H1 (cell line): ENCODE measurements at regions not wholly inside any gene's neighbourhood (a gene's known extent, or its start where the extent isn't known, plus 50 kb on each side); places are given as distances from the start of the nearest gene placed in this dataset.

Experiments used
- CHD2 ChIP-seq: IDR thresholded peaks from 2 replicates; pipeline ENCODE4 v1.6.1; 2012; ENCODE audit warnings: low read length, improper control_type of control experiment
- EP300 ChIP-seq, 2 experiments: IDR thresholded peaks; 1 replicate in 1 of 2; 2 replicates in 1 of 2; pipeline ENCODE4 v1.6.1; 2011 to 2012; ENCODE audit warnings: low read depth in 2 of 2, low read length in 2 of 2, mild to moderate bottlenecking in 2 of 2, borderline replicate concordance in 1 of 2, inconsistent platforms in 1 of 2, moderate library complexity in 1 of 2
- JUND ChIP-seq: IDR thresholded peaks from 2 replicates; pipeline ENCODE4 v1.6.1; 2011; ENCODE audit warnings: mild to moderate bottlenecking, improper control_type of control experiment, low read length
- KDM4A ChIP-seq: IDR thresholded peaks from one replicate; pipeline ENCODE4 v1.7.1; 2012; ENCODE audit warnings: low read depth, mild to moderate bottlenecking, moderate library complexity, low read length, inconsistent platforms; ENCODE audit not compliant: severe bottlenecking
- POLR2A ChIP-seq, 2 experiments: IDR thresholded peaks; 1 replicate in 1 of 2; 2 replicates in 1 of 2; pipeline ENCODE4 v1.6.1; 2011; ENCODE audit warnings: low read depth in 2 of 2, low read length in 2 of 2, mild to moderate bottlenecking in 2 of 2; ENCODE audit errors: control extremely low read depth in 1 of 2
- RXRA ChIP-seq: IDR thresholded peaks from 2 replicates; pipeline ENCODE4 v1.6.1; 2011; ENCODE audit warnings: low read depth, mild to moderate bottlenecking, low read length, moderate library complexity; ENCODE audit not compliant: insufficient read depth
- SIX5 ChIP-seq: IDR thresholded peaks from 2 replicates; pipeline ENCODE4 v1.6.1; 2011; ENCODE audit warnings: mild to moderate bottlenecking, low read depth, low read length
- TCF12 ChIP-seq: IDR thresholded peaks from 2 replicates; pipeline ENCODE4 v1.6.1; 2011; ENCODE audit warnings: low read depth, mild to moderate bottlenecking, low read length
- YY1 ChIP-seq: IDR thresholded peaks from 2 replicates; pipeline ENCODE4 v1.6.1; 2011; ENCODE audit warnings: low read depth, mild to moderate bottlenecking, low read length
- TF ChIP-seq, protein P1 (sequence below), 3 experiments: IDR thresholded peaks; 1 replicate in 2 of 3; 2 replicates in 1 of 3; pipeline versions ENCODE4 v1.5.1 to v1.6.1; 2011; ENCODE audit warnings: low read length in 3 of 3, mild to moderate bottlenecking in 3 of 3, inconsistent platforms in 2 of 3, low read depth in 1 of 3, moderate library complexity in 1 of 3; ENCODE audit not compliant: insufficient read depth in 1 of 3; ENCODE audit errors: control extremely low read depth in 1 of 3
- TF ChIP-seq, protein P2 (sequence below): IDR thresholded peaks from 2 replicates; pipeline ENCODE4 v1.6.1; 2011; ENCODE audit warnings: low read length, improper control_type of control experiment
- TF ChIP-seq, protein P3 (sequence below): IDR thresholded peaks from 2 replicates; pipeline ENCODE4 v1.6.1; 2012; ENCODE audit warnings: inconsistent platforms

DNA sequence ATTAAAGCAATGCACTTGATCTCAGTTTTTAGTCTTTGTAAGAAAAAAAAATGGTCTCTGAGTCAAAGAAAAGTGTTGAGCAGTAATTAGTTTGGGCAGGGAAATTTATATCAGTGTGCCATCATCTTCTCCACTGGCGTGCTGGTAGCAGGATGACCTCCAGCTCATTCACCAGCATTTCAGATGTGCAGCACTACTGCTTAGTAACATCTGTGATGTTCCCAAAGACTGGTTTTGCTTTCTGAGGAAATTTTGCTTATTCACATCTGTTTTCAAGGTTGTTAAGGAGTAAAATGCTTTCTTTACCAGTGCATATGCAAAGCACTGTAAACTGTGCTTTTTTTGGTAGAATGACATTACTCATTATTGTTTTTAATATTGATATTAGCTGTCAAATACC lies 540.4 kb downstream of the TRAM1L1 start:
- TF ChIP-seq KDM4A (no peak), YY1 (no peak), SIX5 (no peak), TCF12 (no peak), EP300 (IDR thresholded peaks at IDR 0.05; ENCODE audit: borderline replicate concordance in 1 of 2, low read depth in 2 of 2, low read length in 2 of 2) (no peak), POLR2A (IDR thresholded peaks at IDR 0.05; ENCODE audit: control extremely low read depth in 1 of 2, low read depth in 2 of 2, low read length in 2 of 2) (no peak), JUND (no peak), CHD2 (no peak), RXRA (no peak)
- TF ChIP-seq, protein P1, sequence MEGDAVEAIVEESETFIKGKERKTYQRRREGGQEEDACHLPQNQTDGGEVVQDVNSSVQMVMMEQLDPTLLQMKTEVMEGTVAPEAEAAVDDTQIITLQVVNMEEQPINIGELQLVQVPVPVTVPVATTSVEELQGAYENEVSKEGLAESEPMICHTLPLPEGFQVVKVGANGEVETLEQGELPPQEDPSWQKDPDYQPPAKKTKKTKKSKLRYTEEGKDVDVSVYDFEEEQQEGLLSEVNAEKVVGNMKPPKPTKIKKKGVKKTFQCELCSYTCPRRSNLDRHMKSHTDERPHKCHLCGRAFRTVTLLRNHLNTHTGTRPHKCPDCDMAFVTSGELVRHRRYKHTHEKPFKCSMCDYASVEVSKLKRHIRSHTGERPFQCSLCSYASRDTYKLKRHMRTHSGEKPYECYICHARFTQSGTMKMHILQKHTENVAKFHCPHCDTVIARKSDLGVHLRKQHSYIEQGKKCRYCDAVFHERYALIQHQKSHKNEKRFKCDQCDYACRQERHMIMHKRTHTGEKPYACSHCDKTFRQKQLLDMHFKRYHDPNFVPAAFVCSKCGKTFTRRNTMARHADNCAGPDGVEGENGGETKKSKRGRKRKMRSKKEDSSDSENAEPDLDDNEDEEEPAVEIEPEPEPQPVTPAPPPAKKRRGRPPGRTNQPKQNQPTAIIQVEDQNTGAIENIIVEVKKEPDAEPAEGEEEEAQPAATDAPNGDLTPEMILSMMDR (IDR thresholded peaks at IDR 0.05; ENCODE audit: control extremely low read depth in 1 of 3, insufficient read depth in 1 of 3, low read depth in 1 of 3, low read length in 3 of 3), result no peak
- TF ChIP-seq, protein P2, sequence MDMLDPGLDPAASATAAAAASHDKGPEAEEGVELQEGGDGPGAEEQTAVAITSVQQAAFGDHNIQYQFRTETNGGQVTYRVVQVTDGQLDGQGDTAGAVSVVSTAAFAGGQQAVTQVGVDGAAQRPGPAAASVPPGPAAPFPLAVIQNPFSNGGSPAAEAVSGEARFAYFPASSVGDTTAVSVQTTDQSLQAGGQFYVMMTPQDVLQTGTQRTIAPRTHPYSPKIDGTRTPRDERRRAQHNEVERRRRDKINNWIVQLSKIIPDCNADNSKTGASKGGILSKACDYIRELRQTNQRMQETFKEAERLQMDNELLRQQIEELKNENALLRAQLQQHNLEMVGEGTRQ, result no peak
- TF ChIP-seq, protein P3, sequence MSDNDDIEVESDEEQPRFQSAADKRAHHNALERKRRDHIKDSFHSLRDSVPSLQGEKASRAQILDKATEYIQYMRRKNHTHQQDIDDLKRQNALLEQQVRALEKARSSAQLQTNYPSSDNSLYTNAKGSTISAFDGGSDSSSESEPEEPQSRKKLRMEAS, result no peak
